RWPE1 (cell line): ENCODE measurements at regions not wholly inside any gene's neighbourhood (a gene's known extent, or its start where the extent isn't known, plus 50 kb on each side); places are given as distances from the start of the nearest gene placed in this dataset.

ENCODE experiments used
- CTCF ChIA-PET: fragments of 350-600 bp; sonication (Branson Sonifier 250); formaldehyde crosslinking; extraction: SDS; loops from one replicate; lab custom pipeline; 2021; lab: Yijun Ruan, JAX
- POLR2A ChIA-PET: fragments of 400-600 bp; formaldehyde crosslinking; extraction: SDS; loops from one replicate; lab custom pipeline; 2020; ENCODE audit warnings: antibody characterized with exemption; ENCODE audit not compliant: low non-redundant PET; lab: Yijun Ruan, JAX
- DNase-seq: peaks from one replicate; pipeline ENCODE4 v3.0.0; 2012; ENCODE audit warnings: low spot score
- H3K27ac ChIP-seq: fragments of 450-650 bp; 2 replicates; pipeline ENCODE4 v1.5.1; 2017
- TF ChIP-seq, protein P1 (sequence below): fragments of 450-650 bp; conservative IDR thresholded peaks from 2 replicates; pipeline ENCODE4 v1.5.1; 2017; ENCODE audit warnings: low read depth, mild to moderate bottlenecking

DNA sequence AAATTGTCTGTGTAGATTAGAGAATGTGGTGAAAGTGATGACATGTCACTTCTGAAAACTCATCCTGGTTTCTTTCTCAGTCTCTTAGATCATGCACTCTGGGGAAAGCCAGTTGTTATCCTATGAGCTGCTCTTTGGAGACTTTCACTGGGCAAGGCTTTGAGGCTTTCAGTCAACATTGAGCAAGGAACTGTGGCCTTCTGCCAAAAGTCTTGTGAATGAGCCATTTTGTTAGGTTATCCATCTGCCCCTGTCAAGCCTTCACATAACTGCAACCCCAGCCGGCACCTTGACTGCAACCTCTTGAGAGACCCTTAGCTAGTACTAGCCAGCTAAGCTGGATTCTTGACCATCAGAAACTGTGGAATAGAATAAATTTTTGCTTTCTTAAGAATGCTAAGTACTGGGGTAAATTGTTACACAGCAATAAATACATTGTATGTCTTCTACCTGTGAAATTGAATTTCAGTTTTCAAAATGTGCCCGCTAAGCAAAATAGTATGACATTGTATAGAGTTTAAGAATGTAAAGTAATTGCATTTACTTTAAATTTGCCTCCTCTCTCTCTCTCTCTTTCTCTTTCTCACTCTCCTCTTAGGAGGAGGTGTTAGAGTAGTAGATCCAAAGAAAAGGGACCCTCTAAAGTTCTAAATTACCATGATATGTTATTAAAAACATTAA is 1273.0 kb downstream of the RAPGEF2 start:
- CTCF ChIA-PET: no interaction called here
- TF ChIP-seq, protein P1, sequence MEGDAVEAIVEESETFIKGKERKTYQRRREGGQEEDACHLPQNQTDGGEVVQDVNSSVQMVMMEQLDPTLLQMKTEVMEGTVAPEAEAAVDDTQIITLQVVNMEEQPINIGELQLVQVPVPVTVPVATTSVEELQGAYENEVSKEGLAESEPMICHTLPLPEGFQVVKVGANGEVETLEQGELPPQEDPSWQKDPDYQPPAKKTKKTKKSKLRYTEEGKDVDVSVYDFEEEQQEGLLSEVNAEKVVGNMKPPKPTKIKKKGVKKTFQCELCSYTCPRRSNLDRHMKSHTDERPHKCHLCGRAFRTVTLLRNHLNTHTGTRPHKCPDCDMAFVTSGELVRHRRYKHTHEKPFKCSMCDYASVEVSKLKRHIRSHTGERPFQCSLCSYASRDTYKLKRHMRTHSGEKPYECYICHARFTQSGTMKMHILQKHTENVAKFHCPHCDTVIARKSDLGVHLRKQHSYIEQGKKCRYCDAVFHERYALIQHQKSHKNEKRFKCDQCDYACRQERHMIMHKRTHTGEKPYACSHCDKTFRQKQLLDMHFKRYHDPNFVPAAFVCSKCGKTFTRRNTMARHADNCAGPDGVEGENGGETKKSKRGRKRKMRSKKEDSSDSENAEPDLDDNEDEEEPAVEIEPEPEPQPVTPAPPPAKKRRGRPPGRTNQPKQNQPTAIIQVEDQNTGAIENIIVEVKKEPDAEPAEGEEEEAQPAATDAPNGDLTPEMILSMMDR: no peak
- DNase-seq: no peak
- no peak overlapping the region for H3K27ac ChIP-seq
- POLR2A ChIA-PET: no interaction called here

DNA sequence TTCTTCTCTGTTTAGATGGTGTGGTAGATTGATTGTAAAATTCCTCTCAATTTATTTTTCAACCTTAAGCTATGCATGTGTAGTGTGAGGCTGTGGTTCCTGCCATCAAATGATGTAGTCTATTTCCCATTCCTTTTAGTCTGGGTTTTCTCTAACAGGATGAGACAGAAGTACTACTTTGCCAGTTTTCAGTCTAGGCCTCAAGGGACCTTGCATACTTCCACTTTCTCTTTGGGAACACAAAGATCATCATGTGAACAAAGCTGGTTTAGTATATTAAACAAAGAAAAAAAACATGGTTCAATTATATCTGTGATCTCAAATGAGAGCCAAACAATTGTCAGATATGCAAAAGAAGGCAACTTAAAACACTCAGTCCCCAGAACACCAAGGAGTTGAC is 1284.0 kb downstream of the RAPGEF2 start:
- ChIA-PET POLR2A (no interaction called here), CTCF (no interaction called here)
- TF ChIP-seq, protein P1: no peak
- no peak overlapping the region for H3K27ac ChIP-seq
- DNase-seq: no peak

DNA sequence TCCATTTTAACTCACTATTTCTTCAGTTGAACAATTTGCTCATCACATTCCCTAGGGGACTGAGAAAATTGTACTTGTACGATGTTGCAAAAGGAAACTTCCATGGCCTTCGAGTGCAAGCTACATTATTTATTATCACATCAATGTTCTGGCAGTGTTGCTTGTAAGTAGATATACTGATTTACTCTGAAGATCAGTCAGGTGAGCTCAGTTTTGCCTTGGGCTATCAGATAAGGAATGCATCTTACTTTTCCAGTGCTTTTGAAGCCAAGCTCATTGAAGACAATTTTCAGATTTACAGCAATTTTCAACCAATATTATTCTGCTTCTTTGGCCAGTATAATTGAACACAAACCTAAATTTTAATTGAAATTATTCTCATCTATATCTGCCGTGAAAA is 1296.9 kb downstream of the RAPGEF2 start:
- no peak overlapping the region for H3K27ac ChIP-seq
- POLR2A ChIA-PET: no interaction called here
- TF ChIP-seq, protein P1: no peak
- no peak for DNase-seq
- CTCF ChIA-PET: no interaction called here

DNA sequence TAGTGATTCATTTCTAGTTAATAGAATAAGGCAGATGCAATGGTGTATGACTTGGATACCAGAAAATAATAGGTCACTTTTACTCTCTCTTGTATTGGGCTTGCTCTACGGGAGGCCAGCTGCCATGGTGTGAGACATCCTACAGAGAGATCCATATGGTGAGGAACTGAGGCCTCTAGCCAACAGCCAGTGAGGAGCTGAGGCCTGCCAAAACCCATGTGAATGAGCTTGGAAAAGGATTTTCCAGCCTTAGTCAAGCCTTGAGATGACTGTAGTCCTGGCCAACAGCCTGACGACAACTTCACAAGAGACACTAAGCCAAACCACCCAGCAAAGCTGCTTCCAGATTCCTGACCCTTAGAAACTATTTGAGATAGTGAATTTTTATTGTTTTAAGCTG is 1300.2 kb downstream of the RAPGEF2 start:
- TF ChIP-seq, protein P1: no peak
- CTCF ChIA-PET: no interaction called here

DNA sequence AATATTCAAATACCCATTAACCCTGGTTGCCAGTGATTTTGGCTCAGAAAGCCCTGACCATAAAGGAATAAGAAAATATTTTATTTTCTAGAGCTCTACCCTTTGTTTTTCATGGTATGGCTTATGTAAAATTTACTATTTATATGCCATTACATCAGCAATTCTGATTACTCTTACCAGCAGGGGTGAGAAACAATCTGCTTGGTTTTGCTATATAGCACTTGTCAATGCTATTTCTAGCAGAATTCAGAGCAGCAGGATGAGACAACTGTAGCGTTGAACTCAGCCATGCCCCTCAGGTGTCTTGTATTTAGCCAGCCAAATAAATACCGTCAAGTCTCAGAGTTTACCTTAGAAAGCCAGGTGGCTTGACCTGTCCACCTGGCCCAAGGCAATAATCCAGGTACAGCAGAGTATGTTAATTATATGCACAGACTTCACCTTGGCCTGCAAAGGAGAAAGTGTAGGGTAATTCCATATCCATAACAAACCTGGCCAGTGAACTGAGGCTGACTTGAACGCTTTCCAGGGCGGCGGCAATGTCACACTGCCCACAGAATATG is 1303.5 kb downstream of the RAPGEF2 start:
- ChIA-PET POLR2A (no interaction called here), CTCF (no interaction called here)
- H3K27ac ChIP-seq: no peak overlapping the region
- no peak for DNase-seq
- TF ChIP-seq, protein P1: no peak

More for the DNA sequence above, 1300.2 kb downstream of the RAPGEF2 start:
- no peak for DNase-seq
- POLR2A ChIA-PET: no interaction called here
- H3K27ac ChIP-seq: no peak overlapping the region

DNA sequence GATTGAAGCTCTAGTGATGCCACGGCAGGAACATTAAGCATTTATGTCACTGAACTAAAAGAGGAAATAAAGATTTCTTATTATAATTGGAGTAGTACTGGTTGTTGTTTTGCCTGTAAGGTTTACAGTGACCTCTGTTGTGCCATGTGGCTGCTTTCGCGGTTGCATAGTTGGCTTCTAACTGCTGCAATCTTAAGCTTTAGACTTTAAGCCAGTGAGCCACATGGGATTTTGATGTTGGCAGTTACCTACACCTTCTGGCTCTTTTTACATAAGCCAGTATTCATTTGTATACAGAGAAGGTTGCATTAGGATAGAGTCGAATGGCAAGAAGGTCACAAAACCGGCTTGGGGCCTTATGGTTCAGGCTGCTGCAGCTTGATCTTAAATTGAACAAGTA is 1311.6 kb downstream of the RAPGEF2 start:
- H3K27ac ChIP-seq: no peak overlapping the region
- ChIA-PET POLR2A (no interaction called here), CTCF (no interaction called here)
- no peak for DNase-seq
- TF ChIP-seq, protein P1: no peak
